Retinal pigment epithelial cell (primary cell): ENCODE measurements at regions not wholly inside any gene's neighbourhood (a gene's known extent, or its start where the extent isn't known, plus 50 kb on each side); places are given as distances from the start of the nearest gene placed in this dataset.

Source experiments
- DNase-seq: peaks from one replicate; pipeline ENCODE4 v3.0.0-alpha.2; 2010; ENCODE audit warnings: low read depth
- H3K4me3 ChIP-seq: 2 replicates; pipeline ENCODE4 v1.5.1; 2011; ENCODE audit warnings: mild to moderate bottlenecking, low read length, control low read depth, moderate library complexity
- CTCF ChIP-seq: conservative IDR thresholded peaks from 2 replicates; pipeline ENCODE4 v1.5.1; 2011; ENCODE audit warnings: low read depth, low read length, control low read depth, inconsistent platforms

- peak; percentile 4 for DNase-seq
- no peak for TF ChIP-seq CTCF
- H3K4me3 ChIP-seq: no peak overlapping the region
These were observed 79.9 kb upstream of the TMEM196 start for GRCh38 chr7:19853261-19853832.

GRCh38 chr7:19852192-19852591, 78.8 kb upstream of the TMEM196 start:
- no peak for TF ChIP-seq CTCF
- DNase-seq: no peak
- no peak overlapping the region for H3K4me3 ChIP-seq

- DNase-seq: no peak
- no peak overlapping the region for H3K4me3 ChIP-seq
- no peak for TF ChIP-seq CTCF
These were observed 78.1 kb upstream of the TMEM196 start for GRCh38 chr7:19851504-19851903.

GRCh38 chr7:19834566-19834965, 61.1 kb upstream of the TMEM196 start:
- no peak for TF ChIP-seq CTCF
- DNase-seq: no peak
- no peak overlapping the region for H3K4me3 ChIP-seq

- no peak overlapping the region for H3K4me3 ChIP-seq
- DNase-seq: no peak
- no peak for TF ChIP-seq CTCF
These were observed 57.2 kb upstream of the TMEM196 start for GRCh38 chr7:19830604-19831003.
